ENCODE measurements at regions not wholly inside any gene's neighbourhood (a gene's known extent, or its start where the extent isn't known, plus 50 kb on each side); places are given as distances from the start of the nearest gene placed in this dataset.
A peak's percentile ranks its signal among the peaks of the same experiment; 100 is the strongest.

DNA sequence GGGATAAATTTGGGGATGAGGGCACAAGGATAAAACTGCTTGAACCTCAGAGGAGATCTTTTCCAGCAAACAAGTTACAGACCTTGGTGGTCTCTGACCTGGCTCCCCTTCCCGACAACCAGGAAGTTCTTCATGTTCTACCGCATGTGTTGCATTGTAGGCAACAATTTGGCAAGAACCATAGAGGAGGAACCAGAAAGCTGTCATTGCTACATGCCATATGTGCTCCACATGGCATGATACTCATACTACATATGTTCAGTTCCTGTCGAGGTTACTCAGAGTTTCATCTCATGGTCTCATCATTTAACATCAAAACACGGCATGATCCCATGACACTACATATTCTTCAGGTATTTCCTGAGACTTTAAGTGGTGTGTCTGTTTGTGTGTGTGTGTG lies 235.9 kb downstream of the OR13H1 start:
- H3K4me3 ChIP-seq (ENCODE audit: insufficient read depth in 1 of 2, low read depth in 1 of 2, low read length in 2 of 2), result no peak overlapping the region

DNA sequence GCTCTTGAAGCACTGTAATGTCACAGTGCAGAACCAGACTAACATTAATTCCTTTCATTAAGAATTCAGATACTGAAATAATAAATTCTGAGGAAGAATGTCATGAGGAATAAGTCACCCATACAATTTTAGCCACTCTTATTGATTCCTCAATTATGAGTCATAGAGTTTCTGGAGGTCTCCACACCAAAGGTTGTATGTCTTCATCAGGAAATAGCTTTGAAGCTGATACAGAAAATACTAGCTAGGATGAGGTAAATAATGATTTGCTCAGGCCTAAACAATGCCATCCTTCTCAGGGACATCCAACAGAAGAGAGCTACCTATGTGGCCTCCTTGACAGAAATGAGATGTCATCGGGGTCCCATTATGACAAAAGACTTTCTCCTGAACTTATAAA lies 238.8 kb downstream of the OR13H1 start:
- no peaks in the 10 kb centered on the region for H3K4me1 ChIP-seq (ENCODE audit: control insufficient read depth, insufficient read depth, low read depth, low read length)
- H3K27ac ChIP-seq (ENCODE audit: low read length, poor library complexity, severe bottlenecking), result no peak overlapping the region
- H3K23ac ChIP-seq (ENCODE audit: low read length in 2 of 2), result no peak overlapping the region
- no peak overlapping the region for H3K14ac ChIP-seq (ENCODE audit: low read length in 2 of 2)
- H3K18ac ChIP-seq (ENCODE audit: low read depth in 1 of 2, low read length in 2 of 2), result no peak overlapping the region
- H4K8ac ChIP-seq (ENCODE audit: low read length), result no peak overlapping the region
- H3K9ac ChIP-seq (ENCODE audit: low read length), result no peak overlapping the region
- WGBS, result 100% methylated on average over 1 of the region's 1 CpG
- DNase-seq, result no peak
- H2BK15ac ChIP-seq (ENCODE audit: low read depth, poor library complexity, severe bottlenecking), result no peak overlapping the region
- no peak overlapping the region for H2BK120ac ChIP-seq (ENCODE audit: low read depth, low read length)
- no peak overlapping the region for H2BK5ac ChIP-seq (ENCODE audit: low read depth, low read length, poor library complexity, severe bottlenecking)
- H4K91ac ChIP-seq (ENCODE audit: low read length), result no peak overlapping the region
- no peak overlapping the region for H2BK12ac ChIP-seq (ENCODE audit: low read length in 2 of 2)
- no peak overlapping the region for H3K4me2 ChIP-seq (ENCODE audit: low read length, poor library complexity, severe bottlenecking)
- H3K4me3 ChIP-seq (ENCODE audit: insufficient read depth in 1 of 2, low read depth in 1 of 2, low read length in 2 of 2), result no peak overlapping the region
- H3K4ac ChIP-seq (ENCODE audit: low read depth in 1 of 2, low read length in 2 of 2), result no peak overlapping the region
- no peaks in the 10 kb centered on the region for H3K9me3 ChIP-seq (ENCODE audit: control insufficient read depth, low read length)
- H3K27me3 ChIP-seq (ENCODE audit: control insufficient read depth in 1 of 2, insufficient read depth in 1 of 2, low read length in 2 of 2), result peaks cover 0 to 7% of the 10 kb centered on the region in 2 experiments
- no peak overlapping the region for H2AK5ac ChIP-seq (ENCODE audit: low read length, severe bottlenecking)
- H3K79me1 ChIP-seq (replicated peaks; ENCODE audit: low read length, poor library complexity, severe bottlenecking), result peaks cover 3% of the 10 kb centered on the region
- no peak overlapping the region for H2AFZ ChIP-seq (ENCODE audit: low read depth, low read length)
- H3K36me3 ChIP-seq (ENCODE audit: control insufficient read depth in 1 of 2, insufficient read depth in 2 of 2, low read depth in 1 of 2, low read length in 2 of 2), result peaks cover 0 to 8% of the 10 kb centered on the region in 2 experiments

More for the DNA sequence above, 235.9 kb downstream of the OR13H1 start:
- Histone ChIP-seq H2BK15ac (ENCODE audit: low read depth, poor library complexity, severe bottlenecking) (no peak overlapping the region), H3K4ac (ENCODE audit: low read depth in 1 of 2, low read length in 2 of 2) (no peak overlapping the region), H3K18ac (ENCODE audit: low read depth in 1 of 2, low read length in 2 of 2) (no peak overlapping the region), H3K9ac (ENCODE audit: low read length) (no peak overlapping the region), H3K79me1 (replicated peaks; ENCODE audit: low read length, poor library complexity, severe bottlenecking) (peaks cover 3% of the 10 kb centered on the region), H3K23ac (ENCODE audit: low read length in 2 of 2) (no peak overlapping the region), H3K4me2 (ENCODE audit: low read length, poor library complexity, severe bottlenecking) (no peak overlapping the region), H2BK120ac (ENCODE audit: low read depth, low read length) (no peak overlapping the region), H3K36me3 (ENCODE audit: control insufficient read depth in 1 of 2, insufficient read depth in 2 of 2, low read depth in 1 of 2, low read length in 2 of 2) (peaks cover 0 to 8% of the 10 kb centered on the region in 2 experiments), H3K9me3 (ENCODE audit: control insufficient read depth, low read length) (no peaks in the 10 kb centered on the region), H3K4me1 (ENCODE audit: control insufficient read depth, insufficient read depth, low read depth, low read length) (no peaks in the 10 kb centered on the region), H3K27ac (ENCODE audit: low read length, poor library complexity, severe bottlenecking) (no peak overlapping the region), H3K27me3 (ENCODE audit: control insufficient read depth in 1 of 2, insufficient read depth in 1 of 2, low read length in 2 of 2) (peaks cover 0 to 5% of the 10 kb centered on the region in 2 experiments), H4K8ac (ENCODE audit: low read length) (no peak overlapping the region), H4K91ac (ENCODE audit: low read length) (no peak overlapping the region), H3K14ac (ENCODE audit: low read length in 2 of 2) (no peak overlapping the region), H2AFZ (ENCODE audit: low read depth, low read length) (no peak overlapping the region), H2BK12ac (ENCODE audit: low read length in 2 of 2) (no peak overlapping the region), H2AK5ac (ENCODE audit: low read length, severe bottlenecking) (no peak overlapping the region), H2BK5ac (ENCODE audit: low read depth, low read length, poor library complexity, severe bottlenecking) (no peak overlapping the region)
- 92% methylated on average over 2 of the region's 4 CpGs for WGBS
- DNase-seq, result no peak

DNA sequence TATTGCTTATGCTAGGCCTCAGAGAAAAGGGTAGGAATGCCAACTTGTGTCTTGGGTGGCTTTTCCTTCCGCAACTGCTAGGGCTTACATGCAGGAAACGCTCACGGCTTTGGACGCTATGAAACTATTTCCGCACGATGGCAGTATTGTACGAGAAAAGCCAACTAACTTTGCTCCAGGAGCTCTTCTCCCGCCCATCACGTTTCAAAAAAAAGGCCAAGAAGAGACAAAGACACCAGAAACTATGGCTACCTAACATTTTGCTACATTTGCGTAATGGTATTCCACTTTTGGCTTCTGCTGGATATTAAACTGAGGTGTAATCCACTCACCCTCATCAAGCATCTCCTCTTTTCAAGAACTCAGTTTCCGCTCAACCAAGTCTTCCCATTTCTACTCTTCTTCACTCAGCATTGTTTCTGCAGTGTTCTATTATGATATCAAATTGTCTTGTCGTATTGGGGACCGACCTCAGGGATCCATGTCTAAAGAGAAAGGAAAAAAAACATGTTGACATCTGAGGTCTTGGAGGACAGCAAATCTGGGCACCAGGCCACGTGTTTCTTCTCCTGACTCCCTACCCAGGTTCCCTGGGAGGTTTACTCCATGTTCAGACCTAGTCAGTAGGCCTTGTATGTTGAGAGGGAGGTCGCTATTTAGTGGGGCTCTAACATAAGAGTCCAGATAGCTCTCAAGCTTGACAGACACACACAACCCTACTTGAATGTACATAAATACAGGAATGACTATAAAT lies 239.4 kb upstream of the STK26 start:
- Histone ChIP-seq H2BK120ac (ENCODE audit: low read depth, low read length) (no peak overlapping the region), H3K27ac (ENCODE audit: low read length, poor library complexity, severe bottlenecking) (no peak overlapping the region), H4K8ac (ENCODE audit: low read length) (no peak overlapping the region), H3K27me3 (ENCODE audit: control insufficient read depth in 1 of 2, insufficient read depth in 1 of 2, low read length in 2 of 2) (peaks cover 0 to 16% of the 10 kb centered on the region in 2 experiments), H3K18ac (ENCODE audit: low read depth in 1 of 2, low read length in 2 of 2) (no peak overlapping the region), H3K4me1 (ENCODE audit: control insufficient read depth, insufficient read depth, low read depth, low read length) (no peaks in the 10 kb centered on the region), H3K14ac (ENCODE audit: low read length in 2 of 2) (no peak overlapping the region), H4K91ac (ENCODE audit: low read length) (no peak overlapping the region), H3K4me2 (ENCODE audit: low read length, poor library complexity, severe bottlenecking) (no peak overlapping the region), H2AK5ac (ENCODE audit: low read length, severe bottlenecking) (no peak overlapping the region), H2BK15ac (ENCODE audit: low read depth, poor library complexity, severe bottlenecking) (no peak overlapping the region), H3K79me1 (replicated peaks; ENCODE audit: low read length, poor library complexity, severe bottlenecking) (peaks cover 3% of the 10 kb centered on the region), H3K4ac (ENCODE audit: low read depth in 1 of 2, low read length in 2 of 2) (no peak overlapping the region), H2AFZ (ENCODE audit: low read depth, low read length) (no peak overlapping the region), H2BK12ac (ENCODE audit: low read length in 2 of 2) (no peak overlapping the region), H3K9ac (ENCODE audit: low read length) (peak overlapping the region; percentile 54), H3K9me3 (ENCODE audit: control insufficient read depth, low read length) (no peaks in the 10 kb centered on the region), H3K23ac (ENCODE audit: low read length in 2 of 2) (no peak overlapping the region), H3K4me3 (ENCODE audit: insufficient read depth in 1 of 2, low read depth in 1 of 2, low read length in 2 of 2) (peak overlapping the region in 1 of 2 experiments; percentile 64), H2BK5ac (ENCODE audit: low read depth, low read length, poor library complexity, severe bottlenecking) (no peak overlapping the region), H3K36me3 (ENCODE audit: control insufficient read depth in 1 of 2, insufficient read depth in 2 of 2, low read depth in 1 of 2, low read length in 2 of 2) (peaks cover 0 to 6% of the 10 kb centered on the region in 2 experiments)
- no peak for DNase-seq
- 98% methylated on average over 13 of the region's 15 CpGs for whole genome bisulfite sequencing

DNA sequence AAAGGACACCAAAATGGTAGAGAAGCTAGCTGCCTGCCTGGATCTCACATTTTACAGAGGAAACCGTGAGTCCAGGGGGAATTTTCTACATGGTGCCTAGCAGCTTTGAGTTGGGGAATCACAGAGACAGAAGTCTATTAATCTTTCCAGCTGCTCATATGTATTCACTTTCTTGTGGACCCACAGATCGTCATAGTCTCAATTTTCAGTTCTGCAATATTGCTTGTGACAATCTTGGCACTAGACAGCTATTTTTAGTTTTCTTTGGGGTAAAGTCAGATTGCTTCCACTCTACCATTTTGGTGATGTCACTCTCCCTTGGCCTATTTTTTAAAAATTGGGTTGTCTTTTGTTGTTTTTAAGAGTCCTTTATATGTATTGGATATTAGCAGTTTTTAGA lies 233.4 kb upstream of the STK26 start:
- no peak overlapping the region for H3K4me2 ChIP-seq (ENCODE audit: low read length, poor library complexity, severe bottlenecking)
- no peak overlapping the region for H3K9ac ChIP-seq (ENCODE audit: low read length)
- no peaks in the 10 kb centered on the region for H3K79me1 ChIP-seq (replicated peaks; ENCODE audit: low read length, poor library complexity, severe bottlenecking)
- H4K91ac ChIP-seq (ENCODE audit: low read length), result no peak overlapping the region
- no peak for DNase-seq
- no peak overlapping the region for H2BK5ac ChIP-seq (ENCODE audit: low read depth, low read length, poor library complexity, severe bottlenecking)
- WGBS, result 80% methylated on average over 1 of the region's 2 CpGs
- H3K36me3 ChIP-seq (ENCODE audit: control insufficient read depth in 1 of 2, insufficient read depth in 2 of 2, low read depth in 1 of 2, low read length in 2 of 2), result peaks cover 0 to 11% of the 10 kb centered on the region in 2 experiments
- H2AK5ac ChIP-seq (ENCODE audit: low read length, severe bottlenecking), result no peak overlapping the region
- no peak overlapping the region for H2BK120ac ChIP-seq (ENCODE audit: low read depth, low read length)
- H3K27me3 ChIP-seq (ENCODE audit: control insufficient read depth in 1 of 2, insufficient read depth in 1 of 2, low read length in 2 of 2), result peaks cover 0 to 30% of the 10 kb centered on the region in 2 experiments
- H3K4me1 ChIP-seq (ENCODE audit: control insufficient read depth, insufficient read depth, low read depth, low read length), result no peaks in the 10 kb centered on the region
- H2BK12ac ChIP-seq (ENCODE audit: low read length in 2 of 2), result no peak overlapping the region
- no peaks in the 10 kb centered on the region for H3K9me3 ChIP-seq (ENCODE audit: control insufficient read depth, low read length)
- no peak overlapping the region for H3K14ac ChIP-seq (ENCODE audit: low read length in 2 of 2)
- H2BK15ac ChIP-seq (ENCODE audit: low read depth, poor library complexity, severe bottlenecking), result no peak overlapping the region
- H3K4ac ChIP-seq (ENCODE audit: low read depth in 1 of 2, low read length in 2 of 2), result no peak overlapping the region
- H3K4me3 ChIP-seq (ENCODE audit: insufficient read depth in 1 of 2, low read depth in 1 of 2, low read length in 2 of 2), result no peak overlapping the region
- H3K18ac ChIP-seq (ENCODE audit: low read depth in 1 of 2, low read length in 2 of 2), result no peak overlapping the region
- H3K27ac ChIP-seq (ENCODE audit: low read length, poor library complexity, severe bottlenecking), result no peak overlapping the region
- H2AFZ ChIP-seq (ENCODE audit: low read depth, low read length), result no peak overlapping the region
- H3K23ac ChIP-seq (ENCODE audit: low read length in 2 of 2), result no peak overlapping the region
- H4K8ac ChIP-seq (ENCODE audit: low read length), result no peak overlapping the region
